ENCODE measurements at regions not wholly inside any gene's neighbourhood (a gene's known extent, or its start where the extent isn't known, plus 50 kb on each side); places are given as distances from the start of the nearest gene placed in this dataset.

DNA sequence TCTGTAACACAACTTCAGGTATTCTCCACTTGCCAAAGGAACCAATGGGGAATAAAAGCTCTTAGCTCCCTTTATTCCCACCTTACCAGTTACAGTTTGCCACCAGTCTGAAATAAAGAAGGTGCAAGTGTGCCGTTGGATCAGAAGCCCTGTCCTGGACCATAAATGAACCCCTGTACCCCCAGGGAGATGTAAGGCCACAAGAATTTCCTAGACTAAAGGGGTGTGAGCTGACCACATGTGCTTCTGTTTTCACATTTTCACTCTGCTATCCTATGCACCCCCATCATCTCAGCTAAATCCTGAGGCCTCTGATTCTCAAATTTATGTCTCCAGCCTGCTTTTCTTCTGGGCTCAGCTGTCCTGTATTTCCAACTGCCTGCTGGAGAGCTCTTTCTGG, 221.2 kb downstream of the SPRY1 start:
- TF ChIP-seq, protein P1, sequence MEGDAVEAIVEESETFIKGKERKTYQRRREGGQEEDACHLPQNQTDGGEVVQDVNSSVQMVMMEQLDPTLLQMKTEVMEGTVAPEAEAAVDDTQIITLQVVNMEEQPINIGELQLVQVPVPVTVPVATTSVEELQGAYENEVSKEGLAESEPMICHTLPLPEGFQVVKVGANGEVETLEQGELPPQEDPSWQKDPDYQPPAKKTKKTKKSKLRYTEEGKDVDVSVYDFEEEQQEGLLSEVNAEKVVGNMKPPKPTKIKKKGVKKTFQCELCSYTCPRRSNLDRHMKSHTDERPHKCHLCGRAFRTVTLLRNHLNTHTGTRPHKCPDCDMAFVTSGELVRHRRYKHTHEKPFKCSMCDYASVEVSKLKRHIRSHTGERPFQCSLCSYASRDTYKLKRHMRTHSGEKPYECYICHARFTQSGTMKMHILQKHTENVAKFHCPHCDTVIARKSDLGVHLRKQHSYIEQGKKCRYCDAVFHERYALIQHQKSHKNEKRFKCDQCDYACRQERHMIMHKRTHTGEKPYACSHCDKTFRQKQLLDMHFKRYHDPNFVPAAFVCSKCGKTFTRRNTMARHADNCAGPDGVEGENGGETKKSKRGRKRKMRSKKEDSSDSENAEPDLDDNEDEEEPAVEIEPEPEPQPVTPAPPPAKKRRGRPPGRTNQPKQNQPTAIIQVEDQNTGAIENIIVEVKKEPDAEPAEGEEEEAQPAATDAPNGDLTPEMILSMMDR (IDR thresholded peaks at IDR 0.05), result no peak
- no peak for TF ChIP-seq POLR2A (IDR thresholded peaks at IDR 0.05)
